CD4-positive, alpha-beta T cell treated with Interleukin-1 beta for 1 hour (primary cell): ENCODE measurements at regions not wholly inside any gene's neighbourhood (a gene's known extent, or its start where the extent isn't known, plus 50 kb on each side); places are given as distances from the start of the nearest gene placed in this dataset.

Experiments
- DNase-seq, 2 donors: peaks; one replicate each; pipeline ENCODE4 v3.0.0-alpha.2; 2020 to 2022

DNA sequence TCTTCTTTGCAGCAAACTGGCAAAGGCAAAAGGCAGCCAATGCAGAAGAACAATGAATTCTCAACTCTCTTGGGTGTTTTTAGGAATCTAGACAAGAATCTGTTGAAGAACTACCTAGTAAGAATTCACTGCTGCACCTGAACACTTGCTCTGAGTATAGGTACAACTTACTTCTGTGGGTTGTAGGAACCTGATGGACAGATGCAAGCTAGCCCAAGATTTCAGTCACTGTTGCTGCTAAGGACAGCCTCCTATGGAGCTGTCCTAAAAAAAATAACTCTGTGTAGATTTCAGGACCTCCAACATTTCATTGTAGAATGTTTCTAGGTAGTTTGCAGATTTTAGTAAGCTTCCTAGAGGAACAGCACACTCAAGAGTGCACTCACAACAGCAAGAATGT, 363.5 kb downstream of the CBLN2 start:
- no peak for DNase-seq

DNA sequence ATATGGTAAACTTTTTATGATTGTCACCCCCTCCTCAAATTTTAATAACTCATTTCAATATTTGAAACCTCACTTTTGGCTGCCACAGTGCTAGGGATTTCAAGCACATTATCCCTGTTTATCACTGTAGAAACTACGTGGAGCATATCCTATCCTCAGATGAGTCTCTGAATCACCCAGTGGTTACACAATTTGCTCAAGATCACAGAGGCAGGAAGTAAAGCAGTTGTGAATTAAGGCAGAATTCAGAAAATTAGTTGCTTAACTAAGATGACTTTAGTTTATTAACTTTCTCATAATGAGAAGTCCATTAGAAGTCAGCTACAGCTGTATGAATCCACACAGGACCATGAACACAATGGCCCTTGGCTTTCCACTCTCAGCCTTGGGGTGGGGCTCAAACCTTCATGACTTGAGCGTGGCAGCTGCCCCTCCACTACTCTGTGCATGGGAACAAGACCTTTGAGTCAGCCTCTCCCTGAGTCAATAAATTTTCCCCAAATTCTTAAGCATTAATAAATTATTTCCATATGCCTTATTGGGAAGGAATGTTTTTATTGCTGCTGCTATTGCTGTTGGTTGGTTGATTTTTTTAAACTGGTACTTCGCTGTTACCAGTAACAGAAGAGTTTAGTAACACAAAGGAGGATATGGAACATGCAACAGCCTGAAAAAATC, 369.0 kb downstream of the CBLN2 start:
- DNase-seq, result no peak

DNA sequence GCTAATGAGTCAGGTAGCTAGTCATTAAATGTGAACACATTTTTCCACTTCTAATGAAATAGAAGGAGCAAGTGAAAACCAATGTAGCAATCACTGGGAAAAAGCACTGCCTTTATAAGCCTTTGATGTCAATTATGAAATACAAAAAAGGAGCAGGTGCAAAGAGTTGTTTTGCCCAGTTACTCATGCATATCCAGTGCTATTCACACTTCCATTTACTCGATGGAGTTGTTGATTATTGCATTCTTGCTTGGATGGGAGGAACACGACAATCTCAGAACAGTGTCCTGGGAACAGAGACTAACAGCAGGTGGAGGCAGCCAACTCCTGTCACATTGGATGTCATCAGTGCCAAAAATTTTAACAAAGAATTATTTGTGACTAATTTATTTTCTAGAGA, 372.5 kb downstream of the CBLN2 start:
- DNase-seq, result no peak

DNA sequence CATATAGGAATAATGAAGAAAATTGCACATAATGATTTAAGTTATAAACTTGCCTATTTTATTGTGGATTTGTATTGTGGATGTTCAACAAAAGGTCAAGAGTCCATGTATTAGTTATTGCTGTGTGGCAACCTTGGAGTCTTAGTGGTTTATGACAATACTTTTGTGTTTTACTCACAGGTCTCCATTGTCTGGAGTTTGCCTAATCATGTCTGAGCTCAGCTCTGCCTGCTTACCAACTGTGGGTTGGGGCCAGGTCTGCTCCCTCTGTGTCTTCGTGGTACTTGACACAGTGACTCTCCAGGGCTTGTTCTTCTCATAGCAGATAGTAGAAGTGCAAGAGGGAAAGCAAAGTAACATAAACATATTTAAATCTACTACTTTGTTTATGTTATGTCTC, 382.5 kb downstream of the CBLN2 start:
- no peak for DNase-seq

DNA sequence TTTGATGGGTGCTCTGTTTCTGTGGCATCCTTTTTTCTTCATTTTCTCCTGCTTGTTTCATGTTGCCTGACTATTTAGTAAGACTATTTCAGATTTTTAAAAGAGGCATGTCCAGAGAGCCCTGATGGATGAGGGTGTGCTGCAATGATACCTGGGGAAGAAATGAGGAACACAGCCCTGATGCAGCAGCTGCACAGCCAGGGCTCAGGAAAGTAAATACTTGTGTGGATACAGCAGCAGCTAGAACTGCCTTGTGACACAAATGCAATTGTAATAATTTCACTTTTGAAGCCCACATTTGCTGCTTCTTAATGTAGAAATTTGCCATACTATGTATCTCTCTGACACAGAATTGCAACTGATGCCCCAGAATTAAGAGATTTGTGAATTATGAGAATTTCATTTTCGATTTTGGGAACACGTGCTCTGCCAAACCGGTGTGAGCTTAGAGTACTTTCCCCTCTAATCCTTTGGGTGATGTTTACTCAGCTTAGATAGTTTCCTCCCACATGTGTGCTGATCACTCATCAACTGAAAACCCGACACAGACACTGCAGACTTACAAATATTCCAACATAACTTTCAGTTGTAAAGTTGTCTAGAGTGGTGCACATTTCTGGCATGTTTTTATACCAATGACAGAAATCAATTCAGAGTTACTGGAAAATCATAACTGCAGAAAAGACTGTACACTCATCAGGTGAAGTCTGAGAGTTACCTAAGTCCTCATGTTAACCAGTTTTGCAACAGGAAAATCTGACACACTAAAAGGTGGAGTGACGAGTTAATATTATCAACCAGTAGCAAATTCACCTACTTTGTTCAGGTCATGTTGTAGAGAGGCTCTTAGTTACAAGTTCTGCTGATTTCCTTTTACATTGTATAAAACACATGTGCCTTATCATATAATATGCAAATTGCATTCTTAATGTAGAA, 383.4 kb downstream of the CBLN2 start:
- no peak for DNase-seq

DNA sequence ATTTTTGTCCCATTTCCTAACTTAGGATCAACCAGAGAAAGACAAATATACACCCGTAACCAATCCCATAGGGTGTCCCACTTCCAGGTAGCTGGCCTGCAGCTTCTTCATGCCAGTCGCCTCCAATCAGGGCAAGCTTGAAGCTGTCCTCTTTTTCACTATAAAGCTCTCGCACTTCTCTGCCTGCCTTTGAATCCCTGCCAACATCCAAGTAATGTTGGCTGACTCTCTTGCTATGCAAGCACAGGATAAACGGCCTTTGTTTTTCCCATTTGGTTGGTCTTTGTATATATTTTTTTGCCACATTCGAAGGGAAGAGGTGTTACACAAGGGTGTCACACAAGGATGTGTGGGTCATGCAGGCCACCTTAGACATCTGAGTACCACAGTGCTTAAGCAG, 388.8 kb downstream of the CBLN2 start:
- DNase-seq, result no peak

DNA sequence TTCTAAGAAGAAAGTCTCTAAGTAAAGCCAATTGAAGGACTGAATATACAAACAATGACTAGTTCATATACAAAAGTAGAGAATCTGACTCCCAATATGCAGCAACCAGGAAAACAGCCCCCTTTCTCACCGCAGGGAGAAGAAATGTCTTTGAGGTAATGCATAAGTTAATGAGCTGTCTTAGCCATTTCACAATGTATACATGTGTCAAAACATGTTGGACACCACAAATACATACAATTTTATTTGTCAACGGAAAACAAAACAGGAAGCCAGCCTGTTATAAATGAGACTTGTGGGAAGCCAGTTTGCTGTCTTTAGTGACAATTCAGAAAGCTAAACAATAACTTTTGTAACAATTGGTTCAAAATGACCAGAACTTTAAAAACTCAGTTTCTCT, 389.2 kb downstream of the CBLN2 start:
- DNase-seq, result no peak

DNA sequence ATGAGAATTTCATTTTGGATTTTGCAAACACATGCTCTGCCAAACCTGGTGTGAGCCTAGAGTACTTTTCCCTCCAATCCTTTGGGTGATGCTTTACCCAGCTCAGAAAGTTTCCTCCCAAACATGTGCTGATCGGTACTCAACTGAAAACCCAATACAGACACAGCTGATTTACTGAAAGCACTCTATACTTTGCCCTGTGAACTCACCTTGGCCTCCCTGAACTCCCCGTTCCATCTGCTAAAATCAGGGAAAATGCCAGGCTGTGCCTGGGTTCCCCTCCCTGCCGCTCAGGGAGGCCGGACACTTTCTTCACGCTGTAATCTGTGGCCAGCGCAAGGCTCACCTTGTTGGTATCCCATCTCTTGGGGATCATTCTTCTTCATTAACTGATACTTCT, 391.2 kb downstream of the CBLN2 start:
- no peak for DNase-seq

DNA sequence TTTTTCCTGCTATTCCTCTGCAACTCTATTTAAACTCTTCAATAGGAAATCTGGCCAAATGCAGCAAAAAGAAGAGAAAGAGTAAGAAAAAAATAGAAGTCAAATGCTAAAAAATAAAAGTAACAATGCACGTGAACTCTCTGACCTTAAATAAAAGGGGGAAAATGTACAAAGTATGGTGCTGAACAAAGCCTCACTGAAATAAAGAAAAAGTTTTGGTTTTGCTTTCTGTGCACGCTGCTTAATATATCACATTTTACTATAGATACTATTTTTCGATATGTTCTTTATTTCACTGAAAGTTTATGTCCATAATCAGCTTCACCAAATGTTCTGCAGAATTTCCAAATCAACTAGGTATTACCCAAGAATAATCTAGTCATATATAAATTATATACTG, 396.3 kb downstream of the CBLN2 start:
- no peak for DNase-seq

DNA sequence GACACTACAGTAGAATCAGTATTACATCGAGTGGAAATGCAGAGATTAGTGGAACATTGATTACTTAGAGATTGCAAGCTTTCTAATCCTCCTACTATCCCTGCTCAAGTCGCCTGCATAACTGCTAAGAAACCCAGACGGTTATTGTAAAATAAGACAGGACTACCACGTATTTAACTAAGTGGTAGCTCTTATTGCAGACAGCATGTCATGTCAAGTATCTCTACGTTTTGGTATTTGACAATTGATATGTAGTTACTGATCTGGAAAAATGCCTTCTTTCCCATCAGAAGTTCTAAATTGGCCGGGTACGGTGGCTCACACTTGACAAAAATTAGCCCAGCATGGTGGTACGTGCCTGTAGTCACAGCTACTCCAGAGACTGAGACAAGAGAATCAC, 404.1 kb downstream of the CBLN2 start:
- DNase-seq, result no peak

DNA sequence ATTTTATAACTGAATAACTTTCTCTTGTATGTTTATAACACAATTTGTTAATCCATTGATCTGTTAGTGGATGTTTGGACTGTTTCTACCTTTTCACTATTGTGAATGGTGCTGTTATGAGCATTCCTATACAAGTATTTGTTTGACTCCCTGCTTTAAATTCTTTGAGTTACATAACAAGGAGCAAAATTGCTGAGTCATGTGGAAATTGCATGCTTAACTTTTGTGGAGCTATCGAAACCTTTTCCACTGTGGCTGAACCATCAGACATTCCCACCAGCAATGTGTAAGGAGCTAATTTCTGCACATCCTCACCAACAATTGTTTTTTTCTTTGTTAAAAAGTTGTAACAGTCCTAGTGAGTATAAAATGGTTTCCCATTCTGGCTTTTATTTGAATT, 415.5 kb downstream of the CBLN2 start:
- DNase-seq, result no peak

DNA sequence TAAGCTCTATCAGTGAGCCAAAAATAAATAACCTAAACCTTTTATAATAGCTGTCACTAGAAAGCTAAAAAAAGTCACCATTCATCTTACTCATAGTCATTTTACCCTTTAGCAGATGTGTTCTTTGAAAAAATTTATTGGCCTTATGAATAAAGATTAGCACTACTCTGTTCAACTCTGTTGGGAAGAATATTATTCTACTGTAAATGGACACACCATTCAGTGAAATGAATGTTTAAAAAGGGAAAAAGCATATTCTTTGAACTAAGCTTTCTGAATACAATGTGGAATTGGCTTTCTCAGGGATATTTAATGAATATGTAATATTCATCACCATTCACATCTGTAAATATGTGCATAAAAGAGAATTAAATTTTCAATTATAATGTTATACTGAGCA, 422.0 kb downstream of the CBLN2 start:
- DNase-seq, result no peak

DNA sequence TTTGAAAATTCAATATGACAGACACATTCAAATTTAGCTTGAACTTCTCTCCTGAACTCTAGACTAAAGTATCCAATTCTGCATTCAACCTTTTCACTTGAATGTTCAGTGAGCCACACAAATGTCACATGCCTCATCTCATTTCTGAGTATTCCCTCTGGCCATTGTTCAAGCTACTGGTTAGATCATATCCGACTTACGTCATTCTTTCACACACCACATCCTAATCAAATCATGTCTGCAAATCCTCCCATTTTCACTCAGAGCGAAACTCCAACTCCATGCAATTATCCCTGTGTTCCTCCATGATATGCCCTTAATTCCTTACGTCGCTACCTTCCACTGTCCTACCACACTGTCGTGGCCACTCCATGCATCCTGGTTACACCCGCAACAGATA, 425.1 kb downstream of the CBLN2 start:
- DNase-seq, result no peak

DNA sequence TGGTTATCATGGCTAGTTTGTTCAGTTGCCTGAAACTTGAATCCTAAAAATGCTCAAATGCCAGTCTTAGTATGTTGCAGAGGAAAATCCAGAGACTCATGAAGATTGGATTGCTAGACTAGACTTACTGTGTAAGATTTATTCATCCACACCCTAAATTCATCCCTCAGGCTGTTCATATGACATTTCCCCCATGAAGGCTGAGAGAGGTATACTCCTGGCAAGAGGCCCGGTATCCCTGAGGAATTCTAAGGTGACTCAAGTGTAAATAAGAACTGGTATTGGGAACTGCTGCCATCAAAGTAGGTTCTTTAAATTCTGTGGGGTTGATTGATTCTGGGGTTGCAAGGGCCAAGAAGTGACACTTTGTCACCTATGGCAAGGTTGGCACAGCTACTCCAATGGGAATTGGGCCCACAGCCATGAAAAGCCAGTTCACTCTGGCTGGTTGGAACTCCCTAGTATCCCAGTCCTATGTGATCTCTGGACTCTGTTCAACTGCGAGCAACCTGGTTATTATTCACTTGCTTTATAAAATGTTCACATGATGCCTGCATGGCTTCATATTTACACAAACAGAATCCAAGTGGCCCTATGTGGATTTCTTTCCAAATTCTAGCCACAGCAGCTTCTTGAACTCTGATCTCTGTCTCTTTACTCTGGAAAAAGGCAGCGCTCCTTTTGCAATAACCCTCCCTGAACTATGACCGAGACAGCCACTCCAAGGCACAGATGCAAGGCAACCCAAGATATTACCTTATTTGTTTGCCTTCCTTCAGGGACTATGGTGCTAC, 429.1 kb downstream of the CBLN2 start:
- DNase-seq, result no peak

DNA sequence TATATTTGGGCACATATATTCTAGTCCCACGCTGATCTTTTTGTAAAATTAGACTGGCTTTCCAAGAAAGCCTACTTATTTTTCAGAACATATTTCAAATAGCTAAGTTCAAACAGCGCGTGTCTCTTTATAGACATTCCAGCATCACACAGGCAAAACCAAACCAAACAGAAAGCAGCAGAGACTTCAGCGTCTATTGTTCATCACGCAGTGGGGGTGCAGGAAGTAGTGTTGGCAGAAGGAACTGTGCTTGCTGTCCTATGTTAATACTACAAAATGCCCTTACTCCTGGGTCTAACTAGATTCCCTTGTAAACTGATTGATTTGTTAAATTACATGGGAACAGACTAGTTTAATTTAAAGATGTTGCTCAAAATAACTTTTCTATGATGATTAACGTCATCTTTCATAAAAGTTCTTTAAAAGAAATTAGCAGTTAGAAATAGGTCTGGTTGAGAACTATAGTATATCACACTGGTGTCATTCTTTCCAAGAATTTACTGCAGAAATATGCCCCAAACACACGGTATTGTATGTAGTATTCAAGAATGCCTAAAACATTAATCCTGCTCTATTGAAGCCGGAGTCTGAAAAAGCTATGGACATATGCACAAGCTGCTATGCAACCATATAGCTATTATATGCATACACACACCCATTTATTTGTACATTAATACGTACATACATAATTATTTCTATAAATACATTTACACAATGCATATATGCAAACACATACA, 436.3 kb downstream of the CBLN2 start:
- no peak for DNase-seq

DNA sequence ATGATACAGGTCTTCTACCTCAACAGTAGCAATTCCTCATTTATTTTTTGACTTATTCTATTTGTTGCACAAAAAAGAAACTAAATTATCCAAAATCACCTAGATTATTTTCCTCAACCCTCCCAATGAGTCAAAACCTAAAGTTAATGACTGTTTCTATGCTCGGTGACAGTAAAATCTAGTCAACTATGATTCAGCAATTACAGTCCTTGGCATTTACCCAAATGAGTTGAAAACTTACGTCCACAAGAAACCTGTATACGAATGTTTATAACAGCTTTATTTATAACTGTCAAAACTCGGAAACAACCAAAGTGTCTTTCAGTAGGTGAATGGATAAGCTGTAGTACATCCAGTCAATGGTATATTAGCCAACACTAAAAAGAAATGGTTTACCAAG, 439.3 kb downstream of the CBLN2 start:
- no peak for DNase-seq

DNA sequence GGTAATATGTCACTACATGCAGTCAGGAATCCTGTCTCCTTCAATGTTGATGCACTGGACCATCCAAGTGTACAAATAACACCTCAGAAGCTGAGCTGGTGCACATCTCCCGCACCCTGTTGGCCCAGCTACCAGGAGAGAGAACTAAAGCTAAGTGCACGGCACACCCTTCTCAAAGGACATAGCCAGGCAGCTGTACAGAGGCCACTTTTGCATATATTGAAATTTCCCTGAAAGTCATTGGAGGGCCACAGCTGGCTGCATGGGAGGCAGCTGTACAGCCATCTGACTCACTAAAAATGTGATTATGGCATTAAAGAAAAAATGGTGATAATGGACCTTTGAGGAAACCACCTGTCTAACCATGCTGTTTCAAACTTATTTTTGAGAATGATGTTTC, 441.7 kb downstream of the CBLN2 start:
- no peak for DNase-seq

DNA sequence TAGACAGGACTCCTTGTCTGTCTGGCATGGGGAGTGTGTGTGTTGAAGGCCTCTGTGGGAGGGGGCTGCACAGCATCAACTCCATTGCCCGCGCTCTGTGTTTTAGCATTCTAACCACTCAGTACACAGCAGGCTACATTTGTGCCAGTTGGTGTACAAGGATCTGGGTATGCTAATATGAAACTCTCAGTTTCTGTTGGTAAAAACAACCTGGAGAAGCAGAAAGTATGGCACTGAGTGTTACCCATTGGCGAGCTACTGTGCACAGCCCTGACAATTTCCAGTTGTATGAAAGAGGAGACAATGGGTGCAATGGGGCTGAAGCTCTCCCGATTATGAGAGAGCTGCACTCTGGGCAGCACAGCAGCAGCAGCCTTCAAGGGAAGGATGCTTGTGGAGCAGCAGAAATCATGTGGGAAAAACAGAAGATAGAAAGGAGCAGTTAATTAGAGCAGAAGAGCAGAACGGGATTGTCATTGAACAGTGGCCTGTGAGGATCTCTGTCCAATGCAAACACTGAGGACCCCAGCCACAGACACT, 443.6 kb downstream of the CBLN2 start:
- no peak for DNase-seq

DNA sequence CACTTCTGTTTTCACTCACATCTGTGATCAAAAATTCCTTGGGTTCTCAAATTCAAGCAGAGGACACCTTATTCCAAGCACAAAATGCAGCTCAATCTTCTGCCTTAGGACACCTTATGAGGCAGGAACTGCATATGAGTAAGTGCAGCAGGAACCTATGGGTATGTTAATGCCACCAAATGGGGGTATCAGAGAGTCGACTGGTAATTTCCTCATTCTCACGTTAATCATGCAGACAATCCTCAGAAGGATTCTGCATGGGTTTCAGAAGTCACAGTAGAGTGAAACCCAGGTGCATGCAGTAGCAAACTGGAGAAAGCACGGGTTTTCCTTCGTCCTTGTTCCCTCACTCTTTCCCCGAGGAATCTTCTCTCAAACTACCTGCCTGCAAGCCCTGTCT, 452.8 kb downstream of the CBLN2 start:
- no peak for DNase-seq

DNA sequence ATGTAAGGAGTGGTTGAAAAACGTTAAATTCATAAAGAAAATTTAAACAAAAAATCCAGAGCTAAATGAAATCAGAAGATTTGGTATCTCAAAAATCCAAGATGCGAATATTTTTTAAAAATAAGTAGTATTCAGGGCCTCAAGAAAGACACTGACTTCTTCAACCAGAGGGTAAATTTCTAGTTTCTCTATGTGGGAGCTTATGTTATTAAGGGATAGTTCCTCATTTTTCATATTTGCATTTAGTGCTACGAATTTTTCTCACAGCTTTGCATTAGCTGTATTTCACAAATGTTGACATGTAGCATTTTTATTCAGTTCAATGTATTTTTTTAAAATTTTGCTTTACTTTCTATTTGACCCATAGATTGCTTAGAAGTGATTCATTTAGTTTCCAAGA, 454.7 kb downstream of the CBLN2 start:
- DNase-seq, result no peak

DNA sequence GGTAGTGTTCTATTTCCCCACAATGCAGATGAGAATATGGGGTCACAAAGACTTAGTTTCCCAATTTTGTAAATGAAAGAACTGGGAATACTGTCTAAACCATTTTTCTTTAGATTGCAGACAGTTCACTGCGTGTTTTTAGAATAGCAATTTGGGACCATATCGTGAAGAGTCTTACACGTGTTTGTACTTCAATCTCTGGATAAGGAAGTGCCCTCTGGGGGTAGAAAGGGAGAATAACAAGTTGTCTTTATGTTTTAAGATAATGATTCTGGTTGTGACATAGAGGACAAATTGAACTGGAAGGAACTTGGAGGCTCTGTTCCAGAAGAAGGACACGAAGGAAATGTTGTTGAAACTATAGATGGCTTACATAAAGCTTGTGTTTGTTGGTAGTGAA, 457.7 kb downstream of the CBLN2 start:
- no peak for DNase-seq

DNA sequence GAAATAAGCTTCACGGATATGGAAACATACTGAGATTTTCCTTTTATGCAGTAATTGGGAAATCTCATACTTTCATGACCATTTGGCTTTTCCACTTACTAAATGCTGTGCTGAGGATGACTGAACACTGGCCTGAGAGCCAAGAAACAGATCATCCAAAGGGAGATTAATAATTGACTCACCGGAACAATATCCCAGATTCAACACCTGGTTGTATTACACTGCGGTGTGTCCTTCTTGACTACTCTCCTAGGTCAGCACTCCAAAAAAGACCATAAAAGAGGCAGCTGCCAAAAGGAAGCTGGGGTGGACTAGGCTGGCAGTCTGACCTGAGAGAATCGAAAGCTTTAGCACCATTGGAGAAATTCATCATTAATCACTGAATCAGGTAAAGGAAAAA, 469.1 kb downstream of the CBLN2 start:
- DNase-seq, result no peak

DNA sequence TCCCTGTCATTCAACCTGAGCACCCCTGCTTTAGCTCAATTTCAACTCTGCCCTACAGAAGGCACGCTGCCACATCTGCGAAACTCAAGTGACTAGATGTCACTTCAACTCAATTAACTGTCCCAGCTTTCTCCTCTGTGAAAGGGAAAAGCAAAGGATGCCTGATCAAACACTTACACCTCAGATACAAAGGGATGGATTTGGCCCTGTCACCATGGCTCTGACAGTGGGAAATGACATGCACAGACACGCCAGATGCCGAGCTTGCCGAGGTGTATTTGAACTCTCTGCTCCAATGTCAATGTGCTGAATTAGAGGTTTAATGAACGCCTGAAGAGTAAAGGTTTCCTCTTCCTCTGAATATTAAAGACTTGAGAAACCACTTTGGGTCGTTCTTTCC, 481.1 kb downstream of the CBLN2 start:
- DNase-seq, result no peak
